Ascending aorta (tissue), 2 donors: ENCODE measurements at regions not wholly inside any gene's neighbourhood (a gene's known extent, or its start where the extent isn't known, plus 50 kb on each side); places are given as distances from the start of the nearest gene placed in this dataset.
"Not testable (repeated sequence)": the region's sequence is repeated elsewhere in the genome, so short reads cannot be mapped to it uniquely, and the experiment has no call there.

Source experiments
- DNase-seq, 2 donors: peaks; one replicate each; pipeline ENCODE4 v3.0.0-alpha.2; 2019; ENCODE audit warnings: low spot score in 2 of 2
- H3K27ac ChIP-seq, 2 donors: fragments of 200-600 bp; sonication (generic); one replicate each; pipeline ENCODE4 v1.5.1; 2016 to 2017; ENCODE audit warnings: mild to moderate bottlenecking in 1 of 2
- H3K27me3 ChIP-seq: fragments of 200-600 bp; sonication (generic); one replicate; pipeline ENCODE4 v1.5.1; 2017
- H3K36me3 ChIP-seq, 2 donors: fragments of 200-600 bp; sonication (generic); one replicate each; pipeline ENCODE4 v1.5.1; 2016
- H3K4me1 ChIP-seq, 2 donors: fragments of 200-600 bp; sonication (generic); one replicate each; pipeline ENCODE4 v1.5.1; 2016 to 2017; ENCODE audit warnings: mild to moderate bottlenecking in 1 of 2
- H3K4me3 ChIP-seq, 2 donors: fragments of 200-600 bp; sonication (generic); one replicate each; pipeline ENCODE4 v1.5.1; 2016 to 2017; ENCODE audit warnings: mild to moderate bottlenecking in 1 of 2
- H3K9me3 ChIP-seq, 2 donors: fragments of 200-600 bp; sonication (generic); one replicate each; pipeline ENCODE4 v1.5.1; 2016
- intact Hi-C: fragments of 100-400 bp; cut with DNase I; formaldehyde crosslinking; loops from one replicate; pipeline ENCODE4 v1.15.1; 2023
- TF ChIP-seq, protein P1 (sequence below), 3 experiments: fragments of 200-600 bp in 2 of 3; fragments of 450-650 bp in 1 of 3; sonication (generic) in 2 of 3; IDR thresholded peaks; one replicate each; pipeline ENCODE4 v1.5.1; 2016 to 2019; ENCODE audit warnings: antibody characterized with exemption in 3 of 3, mild to moderate bottlenecking in 1 of 3, moderate library complexity in 1 of 3

GRCh38 chr6:27190126-27190525 lies 57.4 kb upstream of the PRSS16 start:
- no peaks in the 10 kb centered on the region for H3K9me3 ChIP-seq
- H3K36me3 ChIP-seq: no peaks in the 10 kb centered on the region
- no peak overlapping the region for H3K4me3 ChIP-seq
- intact Hi-C loops: no loop called here
- peaks cover 0 to 2% of the 10 kb centered on the region in 2 donors for H3K4me1 ChIP-seq
- no peak for DNase-seq
- TF ChIP-seq, protein P1, sequence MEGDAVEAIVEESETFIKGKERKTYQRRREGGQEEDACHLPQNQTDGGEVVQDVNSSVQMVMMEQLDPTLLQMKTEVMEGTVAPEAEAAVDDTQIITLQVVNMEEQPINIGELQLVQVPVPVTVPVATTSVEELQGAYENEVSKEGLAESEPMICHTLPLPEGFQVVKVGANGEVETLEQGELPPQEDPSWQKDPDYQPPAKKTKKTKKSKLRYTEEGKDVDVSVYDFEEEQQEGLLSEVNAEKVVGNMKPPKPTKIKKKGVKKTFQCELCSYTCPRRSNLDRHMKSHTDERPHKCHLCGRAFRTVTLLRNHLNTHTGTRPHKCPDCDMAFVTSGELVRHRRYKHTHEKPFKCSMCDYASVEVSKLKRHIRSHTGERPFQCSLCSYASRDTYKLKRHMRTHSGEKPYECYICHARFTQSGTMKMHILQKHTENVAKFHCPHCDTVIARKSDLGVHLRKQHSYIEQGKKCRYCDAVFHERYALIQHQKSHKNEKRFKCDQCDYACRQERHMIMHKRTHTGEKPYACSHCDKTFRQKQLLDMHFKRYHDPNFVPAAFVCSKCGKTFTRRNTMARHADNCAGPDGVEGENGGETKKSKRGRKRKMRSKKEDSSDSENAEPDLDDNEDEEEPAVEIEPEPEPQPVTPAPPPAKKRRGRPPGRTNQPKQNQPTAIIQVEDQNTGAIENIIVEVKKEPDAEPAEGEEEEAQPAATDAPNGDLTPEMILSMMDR (IDR thresholded peaks at IDR 0.05): no peak
- no peak overlapping the region for H3K27ac ChIP-seq
- H3K27me3 ChIP-seq: no peaks in the 10 kb centered on the region

DNA sequence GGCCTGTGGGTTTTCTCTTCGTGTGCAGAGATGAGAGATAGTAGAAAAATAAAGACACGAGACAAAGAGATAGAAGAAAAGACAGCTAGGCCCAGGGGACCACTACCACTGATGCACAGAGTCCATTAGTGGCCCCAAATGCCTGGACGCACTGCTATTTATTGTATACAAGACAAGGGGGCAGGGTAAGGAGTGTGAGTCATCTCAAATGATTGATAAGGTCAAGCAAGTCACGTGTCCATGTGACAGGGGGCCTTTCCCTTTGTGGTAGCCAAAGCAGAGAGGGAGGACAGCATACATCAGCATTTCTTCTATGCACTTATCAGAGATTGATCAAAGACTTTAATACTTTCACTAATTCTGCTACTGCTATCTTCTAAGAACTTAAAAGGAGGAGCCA lies 53.0 kb upstream of the PRSS16 start:
- H3K27ac ChIP-seq, DNase-seq, H3K36me3 ChIP-seq, H3K4me1 ChIP-seq, H3K9me3 ChIP-seq, intact Hi-C loops, H3K27me3 ChIP-seq, H3K4me3 ChIP-seq: not testable (repeated sequence)

- H3K36me3 ChIP-seq, H3K4me3 ChIP-seq, intact Hi-C loops, H3K27me3 ChIP-seq, H3K4me1 ChIP-seq, H3K27ac ChIP-seq, H3K9me3 ChIP-seq, DNase-seq: not testable (repeated sequence)
These were observed 52.0 kb upstream of the PRSS16 start for GRCh38 chr6:27195547-27195946.
